PC-3 (cell line): ENCODE measurements at regions not wholly inside any gene's neighbourhood (a gene's known extent, or its start where the extent isn't known, plus 50 kb on each side); places are given as distances from the start of the nearest gene placed in this dataset.

Experiments used
- CTCF ChIP-seq: fragments of 300-600 bp; sonication (generic); conservative IDR thresholded peaks from 2 replicates; pipeline ENCODE4 v1.5.1; 2017; ENCODE audit warnings: antibody characterized with exemption, low read depth, mild to moderate bottlenecking, low read length
- EZH2 ChIP-seq: fragments of 300-600 bp; sonication (generic); IDR thresholded peaks from one replicate; pipeline ENCODE4 v1.6.1; 2017; ENCODE audit warnings: antibody characterized with exemption, mild to moderate bottlenecking, low read length; ENCODE audit not compliant: unreplicated experiment
- EZH2phosphoT487 ChIP-seq: fragments of 300-600 bp; sonication (generic); IDR thresholded peaks from 2 replicates; pipeline ENCODE4 v1.6.1; 2018; ENCODE audit warnings: mild to moderate bottlenecking, antibody characterized with exemption, low read length, borderline replicate concordance

DNA sequence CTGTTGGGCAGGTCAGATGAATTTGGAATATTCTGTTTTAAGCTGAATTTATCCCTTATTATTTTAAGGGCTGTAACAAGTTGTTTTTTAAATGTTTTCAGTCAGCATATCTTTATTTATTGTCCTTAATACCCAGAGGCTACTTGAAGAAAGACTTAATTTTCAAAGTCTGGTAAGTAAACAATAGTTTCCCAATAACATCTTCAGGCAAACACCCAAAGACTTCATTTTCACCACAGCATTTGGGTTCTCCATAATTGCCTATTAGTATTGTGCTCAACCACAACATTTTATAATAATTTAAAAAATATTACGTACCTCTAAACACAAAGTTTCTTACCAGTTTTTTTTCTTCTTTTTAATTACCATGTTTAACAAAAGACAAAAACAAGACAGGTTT, 60.0 kb upstream of the MKLN1 start:
- TF ChIP-seq CTCF (no peak), EZH2phosphoT487 (no peak), EZH2 (no peak)
